GM19025 (cell line): ENCODE measurements at regions not wholly inside any gene's neighbourhood (a gene's known extent, or its start where the extent isn't known, plus 50 kb on each side); places are given as distances from the start of the nearest gene placed in this dataset.

ENCODE experiments used
- ATAC-seq: cut with Tn5 transposase; IDR thresholded peaks from one replicate; pipeline ENCODE4 v1.9.1; 2021; ENCODE audit warnings: mild to moderate bottlenecking, low read depth, moderate library complexity; ENCODE audit not compliant: unreplicated experiment

DNA sequence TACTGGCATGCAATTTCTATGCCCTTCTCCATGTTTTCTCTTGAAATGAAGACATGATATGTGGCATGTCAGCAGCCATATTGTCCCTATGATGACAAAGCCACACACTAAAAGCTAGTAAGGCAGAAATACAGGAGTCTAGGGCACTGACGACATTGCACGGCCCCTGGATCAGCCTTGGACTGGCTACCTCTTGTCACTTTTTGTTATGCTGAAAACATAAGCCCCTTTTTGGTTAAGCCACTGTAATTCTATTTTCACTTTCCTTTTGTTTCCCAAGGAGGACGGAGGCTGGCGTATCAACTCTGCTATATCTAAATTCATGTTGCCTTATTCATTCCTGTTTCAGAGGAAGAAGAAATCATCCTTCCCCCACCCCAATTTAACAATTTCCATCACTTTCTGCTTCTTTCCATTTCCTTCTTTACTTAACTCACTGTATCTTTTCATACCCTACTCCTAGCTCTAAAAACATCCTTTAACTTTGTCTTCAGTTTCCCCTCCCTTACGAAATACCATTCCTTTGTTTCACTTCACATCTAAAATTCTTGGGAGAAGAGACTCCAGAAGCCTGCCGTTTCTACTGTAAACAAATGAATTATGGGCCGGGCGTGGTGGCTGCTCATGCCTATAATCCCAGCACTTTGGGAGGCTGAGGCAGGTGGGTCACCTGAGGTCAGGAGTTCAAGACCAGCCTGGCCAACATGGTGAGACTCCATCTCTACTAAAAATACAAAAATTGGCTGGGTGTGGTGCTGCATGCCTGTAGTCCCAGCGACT lies 364.1 kb downstream of the PCNX1 start:
- no peak for ATAC-seq

DNA sequence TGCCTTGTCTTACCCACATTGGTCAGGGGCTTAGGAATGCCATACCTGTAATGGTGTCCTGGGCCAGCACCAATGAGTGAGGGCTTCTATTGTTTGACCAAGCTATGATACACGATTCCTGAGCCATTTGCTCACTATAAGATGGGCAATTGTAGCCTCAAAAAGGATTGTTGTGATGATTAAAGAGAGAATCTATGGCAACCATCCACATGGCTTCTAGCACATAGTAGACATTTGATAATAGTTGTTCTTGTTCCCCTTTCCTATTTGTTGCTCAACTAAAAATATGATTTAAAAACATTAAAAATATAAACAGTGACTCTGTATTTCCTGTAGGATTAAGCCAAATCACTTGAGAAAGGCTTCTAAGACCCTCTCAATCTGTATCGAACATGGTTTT lies 366.1 kb downstream of the PCNX1 start:
- ATAC-seq, result no peak

DNA sequence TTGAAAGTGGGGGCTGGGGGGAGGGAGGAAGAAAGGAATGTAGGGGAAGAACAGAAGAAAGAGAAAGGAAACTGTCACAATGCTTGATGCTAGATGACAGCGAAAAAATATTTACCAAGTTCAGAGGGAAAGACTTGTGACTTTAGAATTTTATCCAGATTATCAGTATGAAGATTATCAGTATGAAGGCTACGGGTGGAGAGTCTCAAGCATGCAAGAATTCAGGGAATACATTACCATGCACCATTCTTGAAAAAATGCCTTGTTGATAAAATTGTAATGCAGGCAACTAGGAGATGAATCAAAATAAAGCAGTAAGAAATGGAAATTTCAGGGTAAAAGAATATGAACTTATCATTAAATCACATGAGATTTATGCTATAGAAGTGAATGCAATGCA lies 376.8 kb downstream of the PCNX1 start:
- no peak for ATAC-seq

DNA sequence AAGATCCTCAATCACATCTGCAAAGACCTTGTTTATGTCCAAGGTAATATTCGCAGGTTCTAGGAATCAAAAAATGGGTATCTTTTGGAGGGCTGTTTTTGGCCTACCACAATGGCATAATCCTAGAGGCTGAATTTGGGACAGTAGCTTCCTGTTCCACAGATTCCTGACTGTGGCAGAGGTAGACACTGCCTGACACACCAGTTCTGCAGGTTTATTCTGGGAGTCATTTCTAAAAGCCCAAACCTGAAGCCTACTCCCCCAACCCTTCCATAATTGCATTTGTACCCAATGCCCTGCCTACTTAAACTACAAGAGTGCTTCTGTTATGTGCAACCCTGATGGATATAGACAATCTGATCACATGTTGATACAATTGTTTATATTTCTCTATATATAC lies 378.9 kb downstream of the PCNX1 start:
- no peak for ATAC-seq

DNA sequence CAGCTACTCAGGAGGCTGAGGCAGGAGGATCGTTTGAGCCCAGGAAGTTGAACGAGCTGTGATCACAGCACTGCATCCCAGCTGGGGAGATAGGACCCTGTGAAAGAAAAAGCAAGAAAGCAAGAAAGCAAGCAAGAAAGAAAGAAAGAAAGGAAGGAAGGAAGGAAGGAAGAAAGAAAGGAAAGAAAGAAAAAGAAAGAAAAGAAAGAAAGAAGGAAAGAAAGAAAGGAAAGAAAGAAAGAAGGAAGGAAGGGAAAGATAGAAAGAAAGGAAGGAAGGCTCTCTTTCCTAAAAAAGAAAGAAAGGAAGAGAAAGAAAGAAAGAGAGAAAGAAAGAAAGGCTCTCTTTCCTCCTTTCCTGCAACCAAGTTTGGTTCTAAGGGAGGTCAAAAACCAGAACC lies 380.3 kb downstream of the PCNX1 start:
- no peak for ATAC-seq

DNA sequence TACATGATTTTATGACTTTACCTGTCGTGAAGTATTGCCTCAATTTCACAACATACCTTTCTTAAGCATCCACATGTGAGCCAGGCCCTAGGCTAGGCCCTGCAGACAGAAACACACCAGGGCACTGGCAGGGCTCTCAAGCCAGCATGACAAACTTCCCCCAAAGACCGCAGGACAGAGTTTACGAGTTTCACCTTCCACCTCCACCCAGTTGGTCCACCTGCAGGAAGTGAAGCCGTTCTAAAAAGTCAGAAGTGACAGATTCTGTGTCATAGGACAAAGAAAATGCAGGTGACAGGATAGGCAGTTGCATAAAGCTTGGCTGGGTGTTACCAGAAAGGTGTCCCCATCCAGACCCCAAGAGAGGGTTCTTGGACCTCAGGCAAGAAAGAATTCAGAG lies 382.3 kb downstream of the PCNX1 start:
- ATAC-seq, result peak; percentile 90

DNA sequence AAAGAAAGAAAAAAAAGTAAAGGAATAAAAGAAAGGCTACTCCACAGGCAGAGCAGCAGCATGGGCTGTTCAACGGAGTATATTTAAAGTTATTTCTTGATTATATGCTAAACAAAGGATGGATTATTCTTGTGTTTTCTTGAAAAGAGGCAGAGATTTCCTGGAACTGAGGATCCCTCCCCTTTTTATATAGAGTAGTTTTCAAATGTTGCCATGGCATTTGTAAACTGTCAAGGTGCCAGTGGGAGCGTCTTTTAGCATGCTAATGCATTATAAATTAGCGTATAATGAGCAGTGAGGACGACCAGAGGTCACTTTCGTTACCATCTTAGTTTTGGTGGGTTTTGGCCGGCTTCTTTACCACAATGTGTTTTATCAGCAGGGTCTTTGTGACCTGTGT lies 383.0 kb downstream of the PCNX1 start:
- no peak for ATAC-seq

DNA sequence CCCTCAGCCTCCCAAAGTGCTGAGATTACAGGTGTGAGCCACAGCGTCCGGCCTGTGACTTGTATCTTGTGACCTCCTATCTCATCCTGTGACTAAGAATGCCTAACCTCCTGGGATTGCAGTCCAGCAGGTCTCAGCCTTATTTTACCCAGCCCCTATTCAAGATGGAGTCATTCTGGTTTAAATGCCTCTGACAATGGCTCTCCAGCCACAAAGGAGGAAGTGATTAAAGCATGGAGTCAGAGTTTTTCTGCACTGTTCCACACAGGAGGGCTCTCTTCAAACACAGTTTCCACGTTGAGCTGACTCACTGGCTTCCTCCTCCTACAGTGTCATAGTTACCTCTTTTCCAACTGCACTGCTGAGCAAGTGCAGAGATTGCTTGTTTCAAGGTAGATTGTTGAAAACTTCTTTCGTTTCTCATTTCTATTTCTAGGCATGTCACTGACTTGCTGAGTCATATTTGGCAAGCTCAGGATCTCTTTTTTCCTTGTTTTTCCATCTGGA lies 383.8 kb downstream of the PCNX1 start:
- ATAC-seq, result no peak

DNA sequence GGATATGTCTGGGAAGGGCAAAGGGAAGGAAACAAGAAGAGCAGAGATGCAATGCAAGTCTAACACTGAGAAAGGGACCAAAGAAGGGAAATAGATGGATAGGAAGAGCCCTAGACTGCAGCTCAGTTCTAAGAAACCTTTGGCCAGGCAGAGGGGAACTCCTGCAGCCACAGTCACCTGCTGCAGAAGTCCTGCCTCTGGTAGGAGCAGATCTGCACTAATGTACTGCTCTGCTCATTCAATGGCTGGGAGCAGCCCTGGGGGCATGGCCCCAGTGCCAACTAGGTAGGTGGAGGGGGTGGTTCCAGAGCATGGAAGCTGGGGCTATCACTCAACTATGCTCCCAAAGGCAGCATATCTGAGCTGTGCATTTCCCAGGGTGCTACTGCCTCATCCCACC lies 388.9 kb downstream of the PCNX1 start:
- ATAC-seq, result no peak

DNA sequence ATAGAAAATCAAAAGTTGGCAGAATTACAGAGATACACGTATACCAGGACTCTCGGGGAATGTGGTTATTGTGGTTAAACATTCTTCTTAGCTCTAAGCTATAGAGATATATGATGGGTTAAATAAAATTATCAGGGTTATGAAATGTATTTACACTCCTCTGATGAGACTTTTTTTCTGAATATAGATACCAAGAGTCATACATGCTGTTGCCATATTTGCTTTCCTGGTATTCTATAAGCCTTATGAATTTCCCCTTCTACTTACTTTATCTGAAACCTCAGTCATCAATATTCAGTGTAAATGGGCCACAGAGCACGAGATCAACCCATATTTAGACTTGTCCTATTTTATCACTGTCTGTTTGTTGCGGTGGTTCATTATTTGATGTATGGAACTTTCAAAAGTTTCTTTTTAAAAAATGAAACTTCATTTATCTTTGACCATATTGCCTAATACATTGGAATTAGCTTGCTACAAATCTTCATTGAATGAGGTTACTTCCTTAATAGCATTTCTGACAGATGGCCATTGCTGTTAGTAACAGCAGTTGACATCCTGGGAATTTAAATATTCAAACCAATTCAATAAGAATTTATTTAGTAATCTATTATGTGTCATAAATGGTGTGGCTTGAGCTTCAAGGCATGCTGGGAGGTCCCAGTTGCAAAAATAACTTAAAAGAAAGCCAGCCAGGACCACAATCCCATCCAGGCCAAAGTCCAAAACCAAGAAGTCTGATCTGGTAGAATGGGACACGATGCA lies 393.5 kb downstream of the PCNX1 start:
- ATAC-seq, result no peak

DNA sequence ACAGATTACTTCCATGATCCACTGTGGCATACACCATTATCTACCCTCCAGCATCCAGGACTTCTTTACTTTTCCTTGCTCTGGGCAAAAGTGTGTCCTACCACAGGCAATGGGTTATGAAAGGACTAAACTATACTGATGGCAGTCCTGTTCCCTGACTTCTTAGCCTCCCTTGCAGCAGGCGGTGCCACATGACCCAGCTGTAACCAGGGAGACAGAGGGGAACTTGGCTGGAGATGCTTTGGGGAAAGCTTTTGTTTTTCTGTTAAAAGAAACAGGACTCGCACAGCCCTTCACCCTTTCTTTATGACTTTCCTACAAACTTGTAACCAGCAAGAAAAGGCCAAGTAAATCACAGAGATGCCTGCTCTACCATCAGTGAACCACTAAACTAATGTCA lies 394.4 kb downstream of the PCNX1 start:
- ATAC-seq, result no peak

DNA sequence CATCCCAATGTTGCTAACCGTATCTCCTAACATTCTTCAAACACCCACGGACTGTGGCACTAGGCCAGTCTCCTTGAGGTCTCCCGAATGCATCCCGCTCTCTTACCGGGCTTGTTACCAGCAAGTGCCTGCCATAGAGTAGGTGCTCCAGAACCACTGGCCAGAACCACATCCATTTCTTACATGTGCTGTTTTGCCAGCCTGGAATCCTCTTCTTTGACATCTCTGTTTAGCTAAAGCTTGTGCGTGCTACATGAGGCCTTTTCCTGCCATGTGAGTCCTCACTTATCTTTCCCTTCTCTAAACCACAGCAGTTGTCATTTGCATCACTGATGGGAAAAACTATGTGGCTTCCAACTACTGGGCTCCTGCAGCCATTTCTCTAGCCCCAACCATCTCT lies 397.4 kb downstream of the PCNX1 start:
- ATAC-seq, result no peak

DNA sequence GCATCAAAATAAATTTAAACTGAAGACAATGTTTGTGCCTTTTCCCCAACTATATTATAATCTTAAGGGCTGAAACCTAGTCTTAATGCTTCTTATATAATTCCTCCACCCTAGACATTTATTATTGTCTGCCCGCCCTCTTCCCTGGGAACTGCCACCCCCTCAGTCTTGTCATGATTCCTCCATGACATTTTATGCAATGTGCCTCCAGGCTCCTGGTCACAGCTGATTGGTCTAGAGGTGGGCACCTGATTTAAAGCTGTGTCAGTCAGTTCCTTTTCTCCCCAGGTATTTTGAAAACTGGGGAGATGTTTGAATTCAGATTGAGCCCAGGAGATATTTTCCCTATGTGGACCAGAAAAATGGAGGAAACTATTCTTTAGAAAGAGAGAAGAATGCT lies 401.4 kb downstream of the PCNX1 start:
- ATAC-seq, result no peak

DNA sequence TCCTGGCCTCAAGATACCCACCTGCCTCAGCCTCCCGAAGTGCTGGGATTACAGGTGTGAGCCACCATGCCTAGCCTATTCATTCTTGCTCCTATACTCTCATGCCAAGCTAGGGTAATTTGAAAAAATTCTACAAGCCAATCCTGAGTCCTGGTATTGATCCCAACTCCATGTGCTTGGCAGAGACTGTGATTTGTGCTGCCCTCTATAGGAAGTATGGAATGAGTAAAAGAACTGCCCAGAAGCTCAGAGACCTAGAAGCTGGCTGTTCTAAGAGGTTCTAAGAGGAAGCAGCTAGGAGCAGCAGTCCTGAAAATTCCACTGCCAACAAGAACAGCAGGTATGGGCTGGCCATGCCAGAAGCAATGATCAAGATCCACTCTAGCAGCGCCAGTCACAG lies 402.5 kb downstream of the PCNX1 start:
- no peak for ATAC-seq

DNA sequence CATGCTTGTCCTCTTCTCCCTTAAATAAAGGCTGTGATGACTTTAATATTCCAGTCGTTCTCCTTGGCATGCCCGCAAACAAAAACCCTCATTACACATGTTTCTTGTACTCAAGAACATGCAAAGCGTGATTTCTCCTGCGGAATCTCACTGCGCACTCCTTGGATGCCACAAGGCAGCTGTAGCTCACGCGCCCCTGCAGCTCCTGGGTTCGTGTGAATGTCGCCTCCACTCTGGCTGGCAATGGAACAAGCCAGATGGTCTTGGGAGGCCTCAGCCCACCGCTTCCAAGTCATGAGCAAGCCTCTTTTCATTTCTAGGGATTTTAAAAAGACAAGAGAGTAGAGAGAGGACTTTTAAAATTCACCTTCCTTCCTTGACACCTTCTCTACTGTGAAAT lies 403.8 kb downstream of the PCNX1 start:
- no peak for ATAC-seq

DNA sequence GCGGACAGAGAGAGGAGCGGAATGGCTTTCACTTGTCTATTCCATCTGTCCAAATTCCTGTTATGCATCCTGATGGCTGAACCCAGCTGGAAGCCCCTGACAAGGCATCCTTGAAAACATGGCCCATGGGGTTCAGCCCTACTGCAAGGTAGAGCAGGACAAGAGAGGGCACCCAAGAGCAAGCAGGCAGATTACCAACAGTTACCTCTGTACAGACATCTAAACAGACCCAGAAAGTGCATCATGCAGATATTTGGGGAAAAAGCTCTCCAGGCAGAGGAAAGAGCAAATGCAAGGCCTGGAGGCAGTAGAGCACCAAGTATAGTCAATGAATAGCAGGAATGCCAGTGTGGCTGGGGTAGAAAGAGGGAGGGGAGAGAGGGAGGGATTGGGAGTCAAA lies 407.5 kb downstream of the PCNX1 start:
- ATAC-seq, result no peak

DNA sequence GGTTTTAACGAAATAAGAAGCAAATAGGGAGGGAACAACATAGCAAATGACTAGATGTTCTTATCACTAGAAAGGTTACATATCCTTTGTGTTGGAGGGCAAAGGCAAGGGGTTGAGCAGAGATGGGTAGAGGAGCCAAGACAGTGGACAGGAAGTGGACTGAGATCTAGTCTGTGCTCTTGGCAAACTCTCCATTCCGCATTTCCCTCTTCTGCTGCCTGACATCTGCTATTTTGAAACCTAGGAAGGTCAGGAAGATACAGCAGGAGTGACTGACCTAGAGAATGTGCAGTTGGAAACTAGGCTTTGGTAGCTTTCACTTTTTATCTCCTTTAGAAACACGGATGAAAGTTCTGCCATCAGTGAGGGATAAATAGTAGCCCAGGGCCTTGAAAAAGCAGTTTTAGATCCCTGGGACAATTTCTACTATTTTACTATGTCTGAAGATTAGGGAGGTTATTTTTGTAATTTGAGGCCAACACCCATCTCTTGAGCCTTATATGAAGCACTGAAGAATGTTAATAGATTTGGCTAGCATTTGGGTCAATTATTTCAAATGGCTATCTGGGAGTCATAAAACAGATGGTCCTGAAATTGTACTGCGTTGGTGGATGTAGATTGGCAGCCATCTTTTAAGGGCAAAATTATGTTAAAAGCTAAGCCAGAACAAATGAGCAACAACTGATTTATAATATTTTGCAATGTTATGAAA lies 410.3 kb downstream of the PCNX1 start:
- no peak for ATAC-seq

DNA sequence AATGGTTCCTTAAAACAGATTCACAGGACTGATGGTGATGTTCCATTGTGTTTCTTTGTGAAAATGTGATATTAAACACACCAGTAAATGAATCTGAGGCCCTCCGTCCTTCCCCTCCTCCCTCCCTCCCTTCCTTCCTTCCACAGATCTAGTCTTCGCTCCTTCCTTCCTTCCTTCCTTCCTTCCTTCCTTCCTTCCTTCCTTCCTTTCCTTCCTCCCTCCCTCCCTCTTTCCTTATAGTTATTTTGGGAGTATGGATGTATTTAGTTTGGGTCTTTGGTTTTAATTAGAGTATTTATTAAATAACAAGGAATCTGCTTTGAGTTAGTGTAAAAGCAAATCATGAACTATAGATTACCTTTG lies 410.8 kb downstream of the PCNX1 start:
- ATAC-seq, result no peak

DNA sequence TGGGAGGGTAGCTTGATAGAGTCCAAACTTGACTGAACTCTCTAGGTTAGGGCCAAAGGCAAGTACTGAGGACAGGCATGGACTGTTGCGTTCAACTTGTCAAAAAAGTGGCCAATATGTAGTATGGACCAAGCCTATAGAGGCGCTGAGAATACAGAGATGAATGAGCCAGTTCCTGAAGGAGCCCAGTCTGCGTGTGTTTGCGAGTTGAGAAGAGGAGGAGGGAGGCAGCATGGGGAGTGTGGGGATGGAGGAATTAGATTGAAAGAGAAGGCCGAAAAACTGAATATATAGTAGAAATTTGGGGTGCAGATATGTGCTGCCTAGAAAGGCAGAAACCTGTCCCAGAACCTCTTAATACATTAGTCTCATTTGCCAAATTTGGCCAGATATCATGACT lies 412.4 kb downstream of the PCNX1 start:
- no peak for ATAC-seq

DNA sequence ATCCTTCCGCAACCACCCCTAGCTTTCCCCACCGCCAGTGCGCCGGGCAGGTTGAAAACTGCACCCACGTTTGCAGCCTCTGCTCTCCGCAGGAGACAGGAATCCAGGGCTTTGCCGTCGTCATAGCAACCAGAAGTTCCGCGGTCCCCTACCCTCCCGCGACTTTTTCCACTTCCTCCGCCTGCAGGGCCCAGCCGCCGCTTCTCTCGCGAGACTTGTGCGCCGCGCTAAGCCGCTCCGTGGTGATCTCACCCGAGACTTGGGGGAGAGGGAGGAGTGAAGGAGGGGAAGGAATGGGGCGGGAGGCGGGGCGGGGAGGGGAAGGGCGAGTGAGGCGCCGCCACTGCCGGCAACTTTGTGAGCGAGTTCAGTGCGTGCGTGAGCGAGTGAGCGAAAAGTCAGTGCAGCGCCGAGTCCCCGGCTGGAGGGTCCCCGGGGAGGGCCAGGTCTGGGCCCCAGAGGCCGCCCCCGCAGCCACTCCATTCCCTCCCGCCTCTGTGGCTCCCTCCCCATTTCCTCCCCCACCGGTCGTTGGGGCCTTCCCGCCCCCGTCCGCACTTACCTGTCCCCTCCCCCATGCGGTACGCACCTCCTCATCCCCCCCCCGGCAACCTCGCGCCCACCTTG lies 413.0 kb downstream of the PCNX1 start, which contains the start of gene SIPA1L1:
Gene SIPA1L1 (plus strand): TSS at position 370 of the 627 bp plus-strand sequence.
- ATAC-seq, result peak; percentile 77
